K562 (cell line): ENCODE measurements at regions not wholly inside any gene's neighbourhood (a gene's known extent, or its start where the extent isn't known, plus 50 kb on each side); places are given as distances from the start of the nearest gene placed in this dataset.

Source experiments
- ATAC-seq: fragments of 200-7000 bp; cut with Tn5 transposase; 3 replicates; pipeline ENCODE4 v1.9.1; 2020; ENCODE audit warnings: moderate library complexity
- BruUV-seq: library from RNA; stranded (reverse); fragments of 400-500 nt; replicated peaks from 2 replicates; lab custom pipeline; 2021; lab: Mats Ljungman, UMichigan
- CTCF ChIA-PET: fragments of 300-600 bp; formaldehyde crosslinking; extraction: SDS; loops from one replicate; lab custom pipeline; 2021; ENCODE audit warnings: low intra/inter-chr PET ratio; lab: Yijun Ruan, JAX
- POLR2A ChIA-PET: fragments of 300-600, 350-650 bp; sonication (Branson Sonifier 250); formaldehyde crosslinking; extraction: SDS; loops from one replicate; lab custom pipeline; 2021; ENCODE audit warnings: antibody characterized with exemption, inconsistent platforms; lab: Yijun Ruan, JAX
- DNase-seq, 4 experiments: peaks; one replicate each; pipeline versions ENCODE4 v3.0.0 to v3.0.0-alpha.2; 2011 to 2018; ENCODE audit warnings: low spot score in 3 of 4, mixed read lengths in 3 of 4; ENCODE audit errors: extremely low read depth in 1 of 4
- FAIRE-seq: peaks from 2 replicates; lab custom pipeline; 2011; peaks lifted over from hg19 to GRCh38; lab: Jason Lieb, UNC
- H2AFZ ChIP-seq: 2 replicates; pipeline ENCODE4 v1.6.0; 2011; ENCODE audit warnings: low read depth, low read length, control low read depth, inconsistent platforms
- H3K27ac ChIP-seq: fragments of 200-600 bp; 3 replicates; pipeline ENCODE4 v1.8.0; 2011; ENCODE audit warnings: low read depth, mild to moderate bottlenecking, control low read depth, inconsistent platforms, low read length, moderate library complexity, mixed read lengths; ENCODE audit errors: extremely low read depth
- H3K27me3 ChIP-seq, 2 experiments: fragments of 300-600 bp in 1 of 2; 2 replicates in 1 of 2; 3 replicates in 1 of 2; pipeline versions ENCODE4 v1.6.0 to v1.8.0; 2011; ENCODE audit warnings: inconsistent platforms in 2 of 2, low read length in 2 of 2, mild to moderate bottlenecking in 1 of 2, mixed read lengths in 1 of 2, moderate library complexity in 1 of 2; ENCODE audit not compliant: control insufficient read depth in 2 of 2, insufficient read depth in 2 of 2
- H3K36me3 ChIP-seq: fragments of 300-600 bp; 3 replicates; pipeline ENCODE4 v1.8.0; 2011; ENCODE audit warnings: mild to moderate bottlenecking, low read length, inconsistent platforms; ENCODE audit not compliant: control insufficient read depth, insufficient read depth
- H3K4me1 ChIP-seq, 2 experiments: fragments of 200-600 bp in 1 of 2; replicated peaks in 1 of 2; 2 replicates in 1 of 2; 3 replicates in 1 of 2; pipeline versions ENCODE4 v1.5.1 to v1.8.0; 2011; ENCODE audit warnings: inconsistent platforms in 2 of 2, low read length in 2 of 2, mild to moderate bottlenecking in 1 of 2, mixed read lengths in 1 of 2, moderate library complexity in 1 of 2; ENCODE audit not compliant: control insufficient read depth in 2 of 2, insufficient read depth in 2 of 2
- H3K4me2 ChIP-seq: 2 replicates; pipeline ENCODE4 v1.6.1; 2011; ENCODE audit warnings: low read length, control low read depth, inconsistent platforms, mixed read lengths; ENCODE audit not compliant: insufficient read depth
- H3K4me3 ChIP-seq: fragments of 200-600 bp; sonication (generic), shearing (Covaris generic); 2 replicates; pipeline ENCODE4 v1.5.1; 2016; ENCODE audit warnings: control low read depth, inconsistent platforms
- H3K79me2 ChIP-seq: fragments of 200-600 bp; 3 replicates; pipeline ENCODE4 v1.8.0; 2011; ENCODE audit warnings: low read length, inconsistent platforms; ENCODE audit not compliant: control insufficient read depth, insufficient read depth
- H3K9ac ChIP-seq, 2 experiments: 2 replicates each; pipeline versions ENCODE4 v1.6.0 to v1.6.1; 2011; ENCODE audit warnings: low read depth in 2 of 2, low read length in 2 of 2, control low read depth in 1 of 2, inconsistent platforms in 1 of 2, mild to moderate bottlenecking in 1 of 2, mixed read lengths in 1 of 2; ENCODE audit not compliant: insufficient read depth in 1 of 2
- H3K9me1 ChIP-seq: one replicate; pipeline ENCODE4 v1.6.0; 2011; ENCODE audit warnings: inconsistent platforms, mild to moderate bottlenecking, low read length, moderate library complexity; ENCODE audit not compliant: control insufficient read depth, insufficient read depth
- H3K9me3 ChIP-seq: replicated peaks from 2 replicates; pipeline ENCODE4 v1.5.1; 2011; ENCODE audit warnings: low read depth, low read length, inconsistent platforms; ENCODE audit not compliant: control insufficient read depth, insufficient read depth
- H4K20me1 ChIP-seq: replicated peaks from 2 replicates; pipeline ENCODE4 v1.6.1; 2011; ENCODE audit warnings: low read length, inconsistent platforms, mixed read lengths; ENCODE audit not compliant: control insufficient read depth, insufficient read depth
- ELF1 ChIP-seq: fragments of 200-800 bp; sonication (Bioruptor generic); IDR thresholded peaks from 2 replicates; pipeline ENCODE4 v1.6.1; 2016; ENCODE audit warnings: missing genetic modification characterization, missing compliant biosample characterization
- HLTF ChIP-seq: fragments of 450-650 bp; IDR thresholded peaks from 2 replicates; pipeline ENCODE4 v1.6.1; 2016
- MAZ ChIP-seq, 2 experiments: fragments of 450-650 bp in 1 of 2; sonication (generic) in 1 of 2; formaldehyde crosslinking; IDR thresholded peaks in 1 of 2; conservative IDR thresholded peaks in 1 of 2; 2 replicates each; pipeline versions ENCODE4 v1.4.0 to v1.5.0; 2020; ENCODE audit warnings: mild to moderate bottlenecking in 1 of 2, missing genetic modification reagents in 1 of 2
- NCOR1 ChIP-seq: fragments of 450-650 bp; IDR thresholded peaks from 2 replicates; pipeline ENCODE4 v1.6.1; 2016; ENCODE audit warnings: mild to moderate bottlenecking, moderate library complexity
- ZNF124 ChIP-seq: sonication (generic); formaldehyde crosslinking; IDR thresholded peaks from 2 replicates; pipeline ENCODE4 v1.8.1; 2022; ENCODE audit warnings: missing genetic modification reagents
- ZNF717 ChIP-seq: fragments of 250-450 bp; sonication (Bioruptor Pico); IDR thresholded peaks from 2 replicates; pipeline ENCODE4 v1.5.0; 2021
- WGBS: fragments of 100-300 bp; shearing (Covaris generic); methylation state at CpG from one replicate; pipeline ENCODE4 v1.1.6; 2016; ENCODE audit warnings: low coverage, mixed read lengths; ENCODE audit not compliant: insufficient coverage; ENCODE audit errors: missing lambda C conversion rate; 5-methylcytosine and 5-hydroxymethylcytosine counted together
- in situ Hi-C: fragments of 300-500 bp; cut with MboI; formaldehyde crosslinking; loops from 4 replicates; pipeline ENCODE4 v1.15.0; 2018; ENCODE audit warnings: inconsistent platforms, mixed read lengths
- intact Hi-C: fragments of 100-400 bp; cut with micrococcal nuclease; formaldehyde crosslinking; loops from 2 replicates; pipeline ENCODE4 v1.14.2; 2022

DNA sequence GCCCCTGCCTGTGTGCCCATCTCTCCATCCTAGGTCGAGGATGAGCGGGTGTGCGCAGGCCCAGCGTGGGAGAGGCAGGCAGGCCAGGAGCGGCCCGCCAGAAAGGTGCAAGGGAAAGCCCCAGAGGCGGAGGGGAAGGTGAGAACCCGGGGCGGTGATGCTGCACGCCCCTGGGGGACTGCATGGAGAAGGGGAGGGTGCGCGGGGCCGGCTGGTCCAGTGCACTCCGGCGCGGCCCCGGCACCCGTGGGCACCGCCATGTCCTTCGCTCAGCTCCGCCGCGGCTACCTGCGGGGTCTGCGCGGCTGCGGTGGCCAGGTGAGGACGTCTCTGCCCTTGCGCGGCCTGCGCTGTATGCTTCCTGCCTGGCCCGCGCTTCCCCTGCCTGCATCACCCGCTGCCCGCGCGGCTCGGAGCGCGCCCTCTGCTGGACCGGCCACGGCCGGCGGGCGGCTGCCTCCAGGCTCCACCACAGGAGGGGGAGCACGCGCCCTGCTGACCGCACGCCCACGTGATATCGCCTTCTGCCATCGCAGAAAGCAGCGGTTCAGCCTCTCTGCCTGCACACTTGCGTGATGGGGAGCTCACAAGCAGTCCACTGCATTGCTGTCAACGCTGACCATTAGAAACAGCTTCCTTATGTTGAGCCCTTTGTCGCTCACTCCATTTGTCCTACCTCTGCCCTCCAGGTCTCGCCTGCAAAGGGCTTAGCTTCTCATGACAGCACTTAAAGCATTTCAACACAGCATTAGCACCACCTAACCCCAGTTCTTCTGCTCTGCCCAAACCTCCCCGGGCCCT, 73.9 kb downstream of the CXCL12 start (continued):
- peak; percentile 33; the same call in 1 of the 2 replicates for TF ChIP-seq NCOR1
- TF ChIP-seq HLTF = no peak
- no peak for TF ChIP-seq ZNF124 (CRISPR knock-in tag)
- no peak for TF ChIP-seq ZNF717 (CRISPR knock-in tag)

DNA sequence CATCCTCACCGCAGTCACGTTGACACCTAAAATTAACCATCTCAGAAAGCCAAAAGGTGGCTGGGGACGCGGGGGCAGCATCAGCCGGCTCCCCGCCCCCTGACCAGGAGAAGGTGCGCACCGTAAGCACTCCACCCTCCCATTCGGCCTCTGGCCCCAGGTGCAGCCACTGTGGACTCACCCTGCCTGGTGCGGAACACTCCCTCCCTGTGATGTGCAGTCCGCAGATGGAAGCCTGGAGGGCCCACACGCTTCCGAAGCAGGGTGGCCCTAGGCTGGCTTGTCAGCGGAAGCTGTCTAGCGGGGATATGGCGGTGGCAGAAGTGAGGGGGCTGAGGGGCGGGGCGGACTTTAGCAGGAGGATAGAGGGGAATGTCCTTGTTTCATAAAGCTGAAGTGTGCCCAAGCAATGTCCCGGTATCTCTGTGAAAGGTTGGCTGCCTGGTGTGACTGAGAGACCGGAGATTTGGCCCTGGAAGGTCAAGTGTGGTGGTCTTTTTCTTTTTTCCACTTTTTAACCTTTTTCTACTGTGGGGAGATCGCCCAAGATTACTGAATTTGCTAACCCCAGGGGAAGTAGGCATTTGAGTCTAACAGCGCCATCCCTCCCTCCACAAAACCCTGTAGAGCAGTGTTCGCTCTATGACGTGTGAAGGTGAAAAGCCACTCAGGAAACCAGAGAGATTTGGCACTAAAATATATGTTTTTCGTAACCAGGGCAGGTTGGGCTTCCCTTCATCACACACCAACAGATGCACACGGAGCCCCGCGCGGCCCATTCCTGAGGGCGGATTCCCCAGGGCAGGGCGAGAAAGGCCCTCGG, 74.7 kb downstream of the CXCL12 start:
- peak overlapping the region; percentile 85 for H2AFZ ChIP-seq
- H4K20me1 ChIP-seq = no peaks in the 10 kb centered on the region
- H3K4me2 ChIP-seq = no peak overlapping the region
- peaks cover 5 to 14% of the 10 kb centered on the region in 2 experiments; a peak in 3 of 5 replicates for H3K4me1 ChIP-seq
- WGBS = 33% methylated on average over 30 of the region's 32 CpGs
- no peaks in the 10 kb centered on the region for H3K9me1 ChIP-seq
- ATAC-seq (no peak), DNase-seq (no peak), FAIRE-seq (peak; percentile 11)
- no peaks in the 10 kb centered on the region for H3K9me3 ChIP-seq
- intact Hi-C loops = loop anchor here (10.0 kb wide), 1 partner anchor 635 kb away; no protein-coding TSS in a partner anchor
- POLR2A ChIA-PET = no interaction called here
- no peak overlapping the region for H3K27ac ChIP-seq
- H3K36me3 ChIP-seq = no peaks in the 10 kb centered on the region
- H3K27me3 ChIP-seq = peaks cover 0 to 11% of the 10 kb centered on the region in 2 experiments; a peak in 2 of 5 replicates
- in situ Hi-C loops = no loop called here
- no peak overlapping the region for H3K4me3 ChIP-seq
- H3K79me2 ChIP-seq = no peaks in the 10 kb centered on the region
- no TSS peak for BruUV-seq
- no peak overlapping the region for H3K9ac ChIP-seq
- CTCF ChIA-PET = interaction anchor here (0.6 kb wide), 1 partner anchor 643 kb away, joined by 5 read pairs; no protein-coding TSS in a partner anchor
- TF ChIP-seq ELF1 (tag) (0 out of 2 replicates have a peak, but pooled peaks have one; percentile 11), MAZ (CRISPR knock-in tag; conservative IDR thresholded peaks at IDR 0.05 in 1 of 2, IDR thresholded peaks at IDR 0.05 in 1 of 2) (no peak)
